CD14-positive monocyte (primary cell): ENCODE measurements at regions not wholly inside any gene's neighbourhood (a gene's known extent, or its start where the extent isn't known, plus 50 kb on each side); places are given as distances from the start of the nearest gene placed in this dataset.
A peak's percentile ranks its signal among the peaks of the same experiment; 100 is the strongest.
"Not testable (repeated sequence)": the region's sequence is repeated elsewhere in the genome, so short reads cannot be mapped to it uniquely, and the experiment has no call there.

Experiments used
- DNase-seq, 3 donors: peaks; one replicate each; pipeline ENCODE4 v3.0.0-alpha.2; 2011 to 2022
- H2AFZ ChIP-seq: 2 replicates; pipeline ENCODE4 v1.6.0; 2012; ENCODE audit warnings: mild to moderate bottlenecking, low read depth, low read length, inconsistent platforms; ENCODE audit not compliant: insufficient read depth, poor library complexity, severe bottlenecking
- H3K27ac ChIP-seq, 2 donors: 1 replicate in 1 of 2; 2 replicates in 1 of 2; pipeline ENCODE4 v1.5.1; 2012 to 2013; ENCODE audit warnings: low read length in 2 of 2, control low read depth in 1 of 2, inconsistent platforms in 1 of 2, low read depth in 1 of 2, mild to moderate bottlenecking in 1 of 2
- H3K27me3 ChIP-seq, 2 donors: one replicate each; pipeline versions ENCODE4 v1.6.0 to v1.6.1; 2011 to 2013; ENCODE audit warnings: low read length in 2 of 2; ENCODE audit not compliant: control insufficient read depth in 2 of 2, insufficient read depth in 2 of 2
- H3K36me3 ChIP-seq, 2 donors: replicated peaks in 1 of 2; 1 replicate in 1 of 2; 2 replicates in 1 of 2; pipeline versions ENCODE4 v1.5.1 to v1.6.1; 2012 to 2013; ENCODE audit warnings: low read length in 2 of 2, control low read depth in 1 of 2, inconsistent platforms in 1 of 2, mild to moderate bottlenecking in 1 of 2; ENCODE audit not compliant: insufficient read depth in 2 of 2, control insufficient read depth in 1 of 2
- H3K4me1 ChIP-seq, 2 donors: 1 replicate in 1 of 2; 2 replicates in 1 of 2; pipeline versions ENCODE4 v1.5.1 to v1.6.1; 2012 to 2013; ENCODE audit warnings: low read length in 2 of 2, control low read depth in 1 of 2, inconsistent platforms in 1 of 2, mild to moderate bottlenecking in 1 of 2, moderate library complexity in 1 of 2; ENCODE audit not compliant: insufficient read depth in 2 of 2, control insufficient read depth in 1 of 2
- H3K4me2 ChIP-seq: replicated peaks from 2 replicates; pipeline ENCODE3; 2012; ENCODE audit warnings: low read length, moderate library complexity, mild to moderate bottlenecking; ENCODE audit not compliant: poor library complexity, severe bottlenecking; ENCODE audit errors: extremely low read depth
- H3K4me3 ChIP-seq, 3 experiments: fragments of 200-600 bp in 1 of 3; sonication (generic) in 1 of 3; replicated peaks in 1 of 3; 1 replicate in 2 of 3; 2 replicates in 1 of 3; pipeline ENCODE4 v1.5.1; 2011 to 2013; ENCODE audit warnings: low read length in 3 of 3, mild to moderate bottlenecking in 3 of 3, control low read depth in 2 of 3, low read depth in 2 of 3, inconsistent platforms in 1 of 3, moderate library complexity in 1 of 3
- H3K79me2 ChIP-seq: 2 replicates; pipeline ENCODE4 v1.6.0; 2012; ENCODE audit warnings: mild to moderate bottlenecking, control low read depth, inconsistent platforms, low read length, moderate library complexity; ENCODE audit not compliant: insufficient read depth
- H3K9ac ChIP-seq: 2 replicates; pipeline ENCODE4 v1.6.0; 2017; ENCODE audit warnings: low read length, mild to moderate bottlenecking; ENCODE audit not compliant: insufficient read depth, poor library complexity, severe bottlenecking
- H3K9me3 ChIP-seq, 2 donors: replicated peaks in 1 of 2; 1 replicate in 1 of 2; 2 replicates in 1 of 2; pipeline versions ENCODE4 v1.5.1 to v1.6.1; 2012 to 2013; ENCODE audit warnings: low read length in 2 of 2, control low read depth in 1 of 2; ENCODE audit not compliant: control insufficient read depth in 1 of 2, insufficient read depth in 1 of 2
- H4K20me1 ChIP-seq: 2 replicates; pipeline ENCODE4 v1.6.0; 2012; ENCODE audit warnings: mild to moderate bottlenecking, low read length, control low read depth, moderate library complexity; ENCODE audit not compliant: insufficient read depth
- H3K27ac Mint-ChIP-seq, 7 donors: one replicate each; pipeline ENCODE4 v1.8.0; 2020; ENCODE audit warnings: mild to moderate bottlenecking in 7 of 7, mixed read lengths in 7 of 7, moderate library complexity in 6 of 7, inconsistent platforms in 2 of 7
- H3K27me3 Mint-ChIP-seq, 3 donors: one replicate each; pipeline ENCODE4 v1.8.0; 2021 to 2022; ENCODE audit warnings: low read depth in 3 of 3, mild to moderate bottlenecking in 3 of 3, mixed read lengths in 3 of 3, moderate library complexity in 3 of 3, inconsistent platforms in 1 of 3
- H3K36me3 Mint-ChIP-seq, 2 donors: one replicate each; pipeline ENCODE4 v1.8.0; 2020; ENCODE audit warnings: mixed read lengths in 2 of 2, inconsistent platforms in 1 of 2, mild to moderate bottlenecking in 1 of 2
- H3K4me1 Mint-ChIP-seq: one replicate; pipeline ENCODE4 v1.8.0; 2020; ENCODE audit warnings: mild to moderate bottlenecking, mixed read lengths
- H3K4me3 Mint-ChIP-seq, 2 donors: one replicate each; pipeline ENCODE4 v1.8.0; 2020; ENCODE audit warnings: mild to moderate bottlenecking in 2 of 2, mixed read lengths in 2 of 2, moderate library complexity in 1 of 2
- H3K9me3 Mint-ChIP-seq, 7 donors: one replicate each; pipeline ENCODE4 v1.8.0; 2020 to 2022; ENCODE audit warnings: mixed read lengths in 7 of 7, mild to moderate bottlenecking in 6 of 7, moderate library complexity in 6 of 7, inconsistent platforms in 2 of 7
- WGBS: methylation state at CpG from one replicate; pipeline ENCODE4 v1.1.5; 2013; ENCODE audit warnings: missing lambda C conversion rate; ENCODE audit not compliant: insufficient coverage; 5-methylcytosine and 5-hydroxymethylcytosine counted together
- intact Hi-C, 2 donors: fragments of 100-400 bp; cut with micrococcal nuclease; formaldehyde crosslinking; loops; one replicate each; pipeline versions ENCODE4 v1.15.0 to v1.15.1; 2023

GRCh38 chr6:60252255-60252654, 2033.8 kb downstream of the KHDRBS2 start:
- H3K36me3 ChIP-seq, H3K4me2 ChIP-seq, H3K4me1 ChIP-seq, H3K9ac ChIP-seq, H3K4me1 Mint-ChIP-seq, H3K36me3 Mint-ChIP-seq, H3K27ac ChIP-seq, H3K27me3 ChIP-seq, H3K27me3 Mint-ChIP-seq, H3K27ac Mint-ChIP-seq, H3K4me3 Mint-ChIP-seq, intact Hi-C loops, H3K4me3 ChIP-seq, H3K79me2 ChIP-seq, H2AFZ ChIP-seq, H4K20me1 ChIP-seq, DNase-seq: not testable (repeated sequence)
- no CpG with 5 or more reads among the region's 5 CpGs for WGBS
- peaks cover 7 to 13% of the 10 kb centered on the region in 2 donors for H3K9me3 ChIP-seq
- peaks cover 4 to 23% (median 12%) of the 10 kb centered on the region in 7 donors for H3K9me3 Mint-ChIP-seq

- WGBS, result 100% methylated on average over 2 of the region's 3 CpGs
- H3K4me1 Mint-ChIP-seq, H4K20me1 ChIP-seq, H3K79me2 ChIP-seq, H3K4me2 ChIP-seq, H3K27ac ChIP-seq, H3K4me3 Mint-ChIP-seq, H3K27me3 ChIP-seq, H3K36me3 ChIP-seq, H3K36me3 Mint-ChIP-seq, intact Hi-C loops, H3K4me3 ChIP-seq, H3K9ac ChIP-seq, H2AFZ ChIP-seq, DNase-seq, H3K27me3 Mint-ChIP-seq, H3K4me1 ChIP-seq: not testable (repeated sequence)
- H3K9me3 ChIP-seq, result peaks cover 12 to 16% of the 10 kb centered on the region in 2 donors
- Mint-ChIP-seq H3K27ac (peak overlapping the region in 1 of 7 donors; percentile 83), H3K9me3 (peaks cover 0 to 22% (median 13%) of the 10 kb centered on the region in 7 donors)
These were observed 2038.5 kb downstream of the KHDRBS2 start for GRCh38 chr6:60247548-60247947.
